AG09309 (cell line): ENCODE measurements at regions not wholly inside any gene's neighbourhood (a gene's known extent, or its start where the extent isn't known, plus 50 kb on each side); places are given as distances from the start of the nearest gene placed in this dataset.

Experiments
- DNase-seq: peaks from one replicate; pipeline ENCODE4 v3.0.0-alpha.2; 2010; ENCODE audit warnings: low read depth
- H3K4me3 ChIP-seq: 2 replicates; pipeline ENCODE4 v1.5.1; 2011; ENCODE audit warnings: mild to moderate bottlenecking, low read depth, low read length, moderate library complexity; ENCODE audit not compliant: control insufficient read depth
- CTCF ChIP-seq: IDR thresholded peaks from 2 replicates; pipeline ENCODE4 v1.5.1; 2011; ENCODE audit warnings: mild to moderate bottlenecking, low read depth, low read length, inconsistent platforms; ENCODE audit not compliant: insufficient read depth, control insufficient read depth; ENCODE audit errors: missing control alignments

GRCh38 chr22:27336151-27337090 is 465.1 kb downstream of the MN1 start:
- no peak overlapping the region for H3K4me3 ChIP-seq
- no peak for DNase-seq
- TF ChIP-seq CTCF: no peak

- TF ChIP-seq CTCF: no peak
- H3K4me3 ChIP-seq: no peak overlapping the region
- no peak for DNase-seq
Measured at GRCh38 chr22:27337676-27338075, 463.9 kb downstream of the MN1 start.

GRCh38 chr22:27340047-27340446 is 461.5 kb downstream of the MN1 start:
- no peak for DNase-seq

GRCh38 chr22:27344546-27344945 is 457.0 kb downstream of the MN1 start:
- H3K4me3 ChIP-seq: no peak overlapping the region
- no peak for TF ChIP-seq CTCF
- DNase-seq: no peak

More at GRCh38 chr22:27340047-27340446, 461.5 kb downstream of the MN1 start:
- H3K4me3 ChIP-seq: no peak overlapping the region
- no peak for TF ChIP-seq CTCF

- no peak for DNase-seq
- H3K4me3 ChIP-seq: no peak overlapping the region
- TF ChIP-seq CTCF: no peak
Measured at GRCh38 chr22:27345691-27346090, 455.9 kb downstream of the MN1 start.

GRCh38 chr22:27347951-27348350 is 453.6 kb downstream of the MN1 start:
- no peak for DNase-seq
- no peak for TF ChIP-seq CTCF

More at GRCh38 chr22:27347951-27348350, 453.6 kb downstream of the MN1 start:
- H3K4me3 ChIP-seq: no peak overlapping the region
